Ectodermal cell (in vitro differentiated cells): ENCODE measurements at regions not wholly inside any gene's neighbourhood (a gene's known extent, or its start where the extent isn't known, plus 50 kb on each side); places are given as distances from the start of the nearest gene placed in this dataset.

ENCODE experiments used
- H3K27ac ChIP-seq: 2 replicates; pipeline ENCODE4 v1.7.0; 2013; ENCODE audit warnings: mild to moderate bottlenecking, low read depth, low read length; ENCODE audit not compliant: insufficient read depth, poor library complexity, severe bottlenecking
- H3K27me3 ChIP-seq: 2 replicates; pipeline ENCODE4 v1.7.0; 2013; ENCODE audit warnings: mild to moderate bottlenecking, low read length; ENCODE audit not compliant: insufficient read depth, control insufficient read depth, poor library complexity, severe bottlenecking
- H3K36me3 ChIP-seq: one replicate; pipeline ENCODE4 v1.7.0; 2013; ENCODE audit warnings: low read length; ENCODE audit not compliant: control insufficient read depth, insufficient read depth
- H3K4me1 ChIP-seq: one replicate; pipeline ENCODE4 v1.7.0; 2013; ENCODE audit warnings: low read length; ENCODE audit not compliant: control insufficient read depth, insufficient read depth
- H3K4me3 ChIP-seq: 2 replicates; pipeline ENCODE4 v1.7.0; 2013; ENCODE audit warnings: low read depth, low read length, control low read depth; ENCODE audit not compliant: insufficient read depth
- H3K9me3 ChIP-seq: 2 replicates; pipeline ENCODE4 v1.7.0; 2013; ENCODE audit warnings: mild to moderate bottlenecking, low read length, moderate library complexity; ENCODE audit not compliant: control insufficient read depth
- WGBS, 2 experiments: methylation state at CpG; one replicate each; pipeline ENCODE4 v1.1.7; 2013; ENCODE audit warnings: missing lambda C conversion rate in 2 of 2; 5-methylcytosine and 5-hydroxymethylcytosine counted together

- Histone ChIP-seq H3K27me3 (no peaks in the 10 kb centered on the region), H3K27ac (no peak overlapping the region), H3K4me3 (no peak overlapping the region), H3K36me3 (no peaks in the 10 kb centered on the region), H3K9me3 (no peaks in the 10 kb centered on the region), H3K4me1 (no peaks in the 10 kb centered on the region)
- 81 to 93% methylated on average over 2 to 3 of the region's 3 CpGs for WGBS, 2 experiments
Observed at GRCh38 chr7:42378149-42378548, 141.1 kb upstream of the GLI3 start.

- H3K4me1 ChIP-seq: no peaks in the 10 kb centered on the region
- H3K36me3 ChIP-seq: no peaks in the 10 kb centered on the region
- no peak overlapping the region for H3K4me3 ChIP-seq
- no CpG with 5 or more reads among the region's 1 CpG for WGBS, 2 experiments
- no peaks in the 10 kb centered on the region for H3K27me3 ChIP-seq
- H3K9me3 ChIP-seq: no peaks in the 10 kb centered on the region
- no peak overlapping the region for H3K27ac ChIP-seq
Observed at GRCh38 chr7:42373285-42373684, 136.3 kb upstream of the GLI3 start.

GRCh38 chr7:42372479-42372878 lies 135.5 kb upstream of the GLI3 start:
- Histone ChIP-seq H3K4me3 (no peak overlapping the region), H3K27ac (no peak overlapping the region), H3K36me3 (no peaks in the 10 kb centered on the region), H3K27me3 (no peaks in the 10 kb centered on the region), H3K4me1 (no peaks in the 10 kb centered on the region), H3K9me3 (no peaks in the 10 kb centered on the region)
- WGBS, 2 experiments: 68 to 72% methylated on average over 3 of the region's 3 CpGs

GRCh38 chr7:42359946-42360345 lies 122.9 kb upstream of the GLI3 start:
- Histone ChIP-seq H3K4me1 (no peaks in the 10 kb centered on the region), H3K9me3 (no peaks in the 10 kb centered on the region), H3K36me3 (no peaks in the 10 kb centered on the region), H3K27me3 (no peaks in the 10 kb centered on the region), H3K27ac (no peak overlapping the region), H3K4me3 (no peak overlapping the region)
- 83 to 93% methylated on average over 1 of the region's 1 CpG for WGBS, 2 experiments

DNA sequence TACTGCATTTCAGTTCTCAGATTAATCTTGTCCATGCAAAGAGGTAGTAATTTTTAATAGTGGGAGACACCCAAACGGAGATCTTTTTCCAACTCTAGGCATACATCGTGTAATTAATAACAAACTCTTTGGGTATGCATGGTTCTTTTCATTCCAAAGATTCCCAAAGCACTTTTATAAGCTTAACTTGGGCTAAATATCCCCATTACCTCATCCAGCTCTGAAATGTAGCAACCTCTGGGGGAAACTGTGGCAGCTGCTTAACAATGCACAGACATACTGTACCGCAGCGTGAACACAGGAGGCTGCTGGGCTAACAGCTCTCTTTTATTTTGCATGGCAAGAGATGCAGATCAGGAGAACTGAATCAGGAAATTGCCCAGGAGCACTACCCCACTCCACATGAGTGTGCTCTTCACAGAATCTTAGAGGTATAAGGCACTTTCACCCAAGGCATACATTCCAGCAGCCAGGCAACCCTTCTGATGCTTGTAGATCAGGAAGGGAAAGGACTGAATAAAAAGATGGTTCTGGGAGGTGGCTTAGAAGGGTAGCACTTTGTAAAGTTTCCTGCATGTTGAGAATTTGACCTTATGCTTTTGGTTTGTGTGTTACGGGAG lies 114.4 kb upstream of the GLI3 start:
- Histone ChIP-seq H3K9me3 (no peaks in the 10 kb centered on the region), H3K4me1 (peaks cover 14% of the 10 kb centered on the region), H3K36me3 (no peaks in the 10 kb centered on the region), H3K4me3 (no peak overlapping the region), H3K27me3 (no peaks in the 10 kb centered on the region), H3K27ac (no peak overlapping the region)
- 92% methylated on average over 5 of the region's 5 CpGs for WGBS, 2 experiments

GRCh38 chr7:42350801-42351200 lies 113.8 kb upstream of the GLI3 start:
- Histone ChIP-seq H3K27me3 (no peaks in the 10 kb centered on the region), H3K4me1 (peaks cover 14% of the 10 kb centered on the region), H3K9me3 (no peaks in the 10 kb centered on the region), H3K27ac (no peak overlapping the region), H3K4me3 (no peak overlapping the region), H3K36me3 (no peaks in the 10 kb centered on the region)
- 95 to 100% methylated on average over 2 of the region's 2 CpGs for WGBS, 2 experiments

- no peaks in the 10 kb centered on the region for H3K27me3 ChIP-seq
- H3K4me1 ChIP-seq: peaks cover 14% of the 10 kb centered on the region
- WGBS, 2 experiments: 90 to 97% methylated on average over 3 of the region's 3 CpGs
- no peak overlapping the region for H3K4me3 ChIP-seq
- no peak overlapping the region for H3K27ac ChIP-seq
- H3K9me3 ChIP-seq: no peaks in the 10 kb centered on the region
- H3K36me3 ChIP-seq: no peaks in the 10 kb centered on the region
Observed at GRCh38 chr7:42348631-42349030, 111.6 kb upstream of the GLI3 start.

- Histone ChIP-seq H3K36me3 (no peaks in the 10 kb centered on the region), H3K27ac (no peak overlapping the region), H3K4me3 (no peak overlapping the region), H3K4me1 (peaks cover 14% of the 10 kb centered on the region), H3K27me3 (no peaks in the 10 kb centered on the region), H3K9me3 (no peaks in the 10 kb centered on the region)
- 95 to 97% methylated on average over 1 of the region's 1 CpG for WGBS, 2 experiments
Observed at GRCh38 chr7:42348071-42348470, 111.1 kb upstream of the GLI3 start.

GRCh38 chr7:42347616-42348015 lies 110.6 kb upstream of the GLI3 start:
- H3K27me3 ChIP-seq: no peaks in the 10 kb centered on the region
- no peak overlapping the region for H3K4me3 ChIP-seq
- no peaks in the 10 kb centered on the region for H3K9me3 ChIP-seq
- H3K4me1 ChIP-seq: peaks cover 14% of the 10 kb centered on the region
- no peak overlapping the region for H3K27ac ChIP-seq
- WGBS, 2 experiments: 55 to 64% methylated on average over 4 of the region's 4 CpGs
- H3K36me3 ChIP-seq: no peaks in the 10 kb centered on the region

DNA sequence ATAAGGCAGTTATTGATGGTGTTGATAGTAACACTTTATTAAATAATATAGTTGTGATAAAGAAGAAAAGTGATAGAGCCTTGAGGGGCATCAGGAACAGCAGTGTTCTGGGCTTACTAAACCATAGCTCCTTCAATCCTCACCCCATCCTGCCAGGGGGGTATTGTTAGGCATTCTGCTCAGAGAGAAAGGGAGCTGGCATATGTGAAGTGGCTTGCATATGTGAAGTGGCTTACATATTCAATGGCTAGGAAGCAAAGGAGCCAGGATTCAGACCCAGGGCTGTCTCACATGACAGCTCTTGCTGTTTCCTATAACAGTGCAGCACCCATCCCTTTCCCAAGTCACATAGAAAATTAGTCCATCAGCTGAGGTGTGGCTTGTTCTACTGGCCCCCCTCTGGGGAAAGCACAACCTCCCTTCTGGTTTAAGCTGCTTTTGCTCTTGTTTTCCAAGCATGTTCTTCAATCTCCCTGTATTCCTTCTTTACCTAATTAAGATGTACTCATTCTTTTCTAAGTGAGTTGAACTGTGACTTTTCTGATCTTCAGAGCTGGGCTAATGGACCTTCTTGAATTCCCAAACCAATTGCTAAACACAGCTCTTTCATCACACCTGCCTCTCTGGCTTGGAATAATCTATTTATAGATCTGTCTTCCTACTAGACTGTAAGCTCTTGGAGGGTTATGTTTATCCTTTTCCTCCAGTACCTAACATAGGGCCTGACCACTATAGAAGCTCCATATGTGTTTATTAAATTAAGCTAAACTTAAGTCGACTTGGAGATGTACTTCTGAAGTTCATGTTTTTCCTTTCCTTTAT lies 108.7 kb upstream of the GLI3 start:
- H3K4me1 ChIP-seq: peaks cover 14% of the 10 kb centered on the region
- H3K9me3 ChIP-seq: no peaks in the 10 kb centered on the region
- no peaks in the 10 kb centered on the region for H3K27me3 ChIP-seq
- 90% methylated on average over 1 of the region's 1 CpG; no CpG with 5 or more reads in 1 of the 2 experiments for WGBS, 2 experiments
- no peaks in the 10 kb centered on the region for H3K36me3 ChIP-seq
- no peak overlapping the region for H3K27ac ChIP-seq
- H3K4me3 ChIP-seq: no peak overlapping the region
